ENCODE measurements at regions not wholly inside any gene's neighbourhood (a gene's known extent, or its start where the extent isn't known, plus 50 kb on each side); places are given as distances from the start of the nearest gene placed in this dataset.
"Not testable (repeated sequence)": the region's sequence is repeated elsewhere in the genome, so short reads cannot be mapped to it uniquely, and the experiment has no call there.

- Histone ChIP-seq H3K27me3 (ENCODE audit: control insufficient read depth, insufficient read depth, low read length, poor library complexity, severe bottlenecking) (no peaks in the 10 kb centered on the region), H3K9me3 (ENCODE audit: control insufficient read depth, low read length) (no peaks in the 10 kb centered on the region), H3K4me3 (ENCODE audit: insufficient read depth, low read depth, low read length) (no peak overlapping the region), H3K4me1 (ENCODE audit: control insufficient read depth, insufficient read depth, low read length) (no peaks in the 10 kb centered on the region), H3K36me3 (ENCODE audit: control insufficient read depth, insufficient read depth, low read length) (no peaks in the 10 kb centered on the region), H3K27ac (ENCODE audit: insufficient read depth, low read depth, low read length, poor library complexity, severe bottlenecking) (no peak overlapping the region)
- 94 to 100% methylated on average over 1 of the region's 1 CpG for WGBS, 2 experiments
Measured at GRCh38 chr6:133802861-133803260, 86.1 kb upstream of the TCF21 start.

GRCh38 chr6:133804265-133804664, 84.6 kb upstream of the TCF21 start:
- no peak overlapping the region for H3K4me3 ChIP-seq (ENCODE audit: insufficient read depth, low read depth, low read length)
- H3K27ac ChIP-seq (ENCODE audit: insufficient read depth, low read depth, low read length, poor library complexity, severe bottlenecking), result no peak overlapping the region
- H3K9me3 ChIP-seq (ENCODE audit: control insufficient read depth, low read length), result no peaks in the 10 kb centered on the region
- H3K36me3 ChIP-seq (ENCODE audit: control insufficient read depth, insufficient read depth, low read length), result no peaks in the 10 kb centered on the region
- H3K27me3 ChIP-seq (ENCODE audit: control insufficient read depth, insufficient read depth, low read length, poor library complexity, severe bottlenecking), result no peaks in the 10 kb centered on the region
- H3K4me1 ChIP-seq (ENCODE audit: control insufficient read depth, insufficient read depth, low read length), result no peaks in the 10 kb centered on the region
- WGBS, 2 experiments, result 90% methylated on average over 1 of the region's 1 CpG; no CpG with 5 or more reads in 1 of the 2 experiments

GRCh38 chr6:133805876-133806275, 83.0 kb upstream of the TCF21 start:
- no peaks in the 10 kb centered on the region for H3K27me3 ChIP-seq (ENCODE audit: control insufficient read depth, insufficient read depth, low read length, poor library complexity, severe bottlenecking)

DNA sequence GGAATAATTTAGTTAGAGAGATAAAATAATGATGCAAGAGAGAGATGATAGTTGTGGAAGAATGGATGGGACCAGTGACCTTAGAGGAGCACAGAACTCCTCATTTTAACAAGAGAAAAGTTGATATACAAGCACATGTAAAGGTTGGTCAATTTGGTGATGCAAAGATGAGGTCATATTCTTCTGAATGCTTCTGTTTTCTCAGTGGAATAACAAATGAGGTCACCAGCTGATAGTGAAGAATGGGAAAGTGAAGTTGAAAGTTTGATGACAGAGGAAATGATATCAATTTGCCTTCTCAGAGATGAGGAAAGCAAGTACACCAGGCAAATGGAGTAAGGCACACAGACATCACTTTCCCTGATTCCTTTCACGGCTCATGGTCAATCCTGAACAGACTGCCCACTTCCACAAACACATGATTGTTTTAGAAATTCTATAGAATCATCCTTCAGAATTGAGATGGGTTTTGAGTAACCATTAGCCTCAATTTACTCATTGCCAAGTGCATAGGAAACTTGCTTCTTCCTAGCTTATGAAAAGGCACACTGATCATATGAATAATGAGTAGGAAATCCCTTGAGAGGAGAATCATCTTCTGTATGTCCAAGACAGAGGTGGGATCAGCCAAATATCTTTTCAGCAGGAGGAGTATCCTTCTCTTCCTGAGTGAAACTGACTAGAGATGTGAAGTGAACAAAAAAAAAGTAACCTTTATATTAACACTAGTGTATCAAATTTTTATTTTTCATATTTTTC, 82.4 kb upstream of the TCF21 start:
- 89 to 100% methylated on average over 1 of the region's 1 CpG for WGBS, 2 experiments
- Histone ChIP-seq H3K27me3 (ENCODE audit: control insufficient read depth, insufficient read depth, low read length, poor library complexity, severe bottlenecking) (no peaks in the 10 kb centered on the region), H3K4me3 (ENCODE audit: insufficient read depth, low read depth, low read length) (no peak overlapping the region), H3K9me3 (ENCODE audit: control insufficient read depth, low read length) (no peaks in the 10 kb centered on the region), H3K36me3 (ENCODE audit: control insufficient read depth, insufficient read depth, low read length) (no peaks in the 10 kb centered on the region), H3K4me1 (ENCODE audit: control insufficient read depth, insufficient read depth, low read length) (no peaks in the 10 kb centered on the region), H3K27ac (ENCODE audit: insufficient read depth, low read depth, low read length, poor library complexity, severe bottlenecking) (no peak overlapping the region)

More at GRCh38 chr6:133805876-133806275, 83.0 kb upstream of the TCF21 start:
- Histone ChIP-seq H3K36me3 (ENCODE audit: control insufficient read depth, insufficient read depth, low read length) (no peaks in the 10 kb centered on the region), H3K4me1 (ENCODE audit: control insufficient read depth, insufficient read depth, low read length) (no peaks in the 10 kb centered on the region), H3K4me3 (ENCODE audit: insufficient read depth, low read depth, low read length) (no peak overlapping the region), H3K9me3 (ENCODE audit: control insufficient read depth, low read length) (no peaks in the 10 kb centered on the region), H3K27ac (ENCODE audit: insufficient read depth, low read depth, low read length, poor library complexity, severe bottlenecking) (no peak overlapping the region)
- WGBS, 2 experiments, result 91 to 92% methylated on average over 2 of the region's 2 CpGs

DNA sequence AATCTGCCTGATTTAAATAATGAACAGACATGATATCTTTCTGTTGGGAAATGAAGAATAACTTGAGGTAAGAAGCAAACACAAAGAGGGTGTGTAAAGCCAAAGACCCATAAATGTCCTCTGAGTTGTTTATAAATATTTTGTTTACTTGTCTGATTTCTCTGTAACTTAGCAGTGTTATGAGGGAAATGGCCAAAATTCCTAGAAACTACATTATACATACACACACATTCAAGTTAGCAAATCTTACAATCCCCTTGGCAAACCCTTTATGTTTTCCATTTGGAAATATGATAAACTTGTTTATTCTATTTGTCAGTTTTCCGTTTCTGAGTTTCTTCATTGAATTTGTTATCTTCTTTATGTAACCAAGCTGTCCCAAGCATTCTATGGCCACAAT, 81.4 kb upstream of the TCF21 start:
- Histone ChIP-seq H3K4me3 (ENCODE audit: insufficient read depth, low read depth, low read length) (no peak overlapping the region), H3K27me3 (ENCODE audit: control insufficient read depth, insufficient read depth, low read length, poor library complexity, severe bottlenecking) (no peaks in the 10 kb centered on the region), H3K36me3 (ENCODE audit: control insufficient read depth, insufficient read depth, low read length) (no peaks in the 10 kb centered on the region), H3K27ac (ENCODE audit: insufficient read depth, low read depth, low read length, poor library complexity, severe bottlenecking) (no peak overlapping the region), H3K4me1 (ENCODE audit: control insufficient read depth, insufficient read depth, low read length) (no peaks in the 10 kb centered on the region), H3K9me3 (ENCODE audit: control insufficient read depth, low read length) (no peaks in the 10 kb centered on the region)
- 100% methylated on average over 1 of the region's 1 CpG; no CpG with 5 or more reads in 1 of the 2 experiments for WGBS, 2 experiments

GRCh38 chr6:133809406-133809805, 79.5 kb upstream of the TCF21 start:
- WGBS, 2 experiments, result no CpG with 5 or more reads among the region's 1 CpG
- Histone ChIP-seq H3K27ac (ENCODE audit: insufficient read depth, low read depth, low read length, poor library complexity, severe bottlenecking) (no peak overlapping the region), H3K36me3 (ENCODE audit: control insufficient read depth, insufficient read depth, low read length) (no peaks in the 10 kb centered on the region), H3K27me3 (ENCODE audit: control insufficient read depth, insufficient read depth, low read length, poor library complexity, severe bottlenecking) (no peaks in the 10 kb centered on the region), H3K9me3 (ENCODE audit: control insufficient read depth, low read length) (no peaks in the 10 kb centered on the region), H3K4me3 (ENCODE audit: insufficient read depth, low read depth, low read length) (no peak overlapping the region), H3K4me1 (ENCODE audit: control insufficient read depth, insufficient read depth, low read length) (no peaks in the 10 kb centered on the region)

GRCh38 chr6:133811557-133811956, 77.4 kb upstream of the TCF21 start:
- WGBS, 2 experiments, result 95 to 97% methylated on average over 3 of the region's 3 CpGs

GRCh38 chr6:133812446-133812845, 76.5 kb upstream of the TCF21 start:
- H3K27ac ChIP-seq (ENCODE audit: insufficient read depth, low read depth, low read length, poor library complexity, severe bottlenecking); H3K27me3 ChIP-seq (ENCODE audit: control insufficient read depth, insufficient read depth, low read length, poor library complexity, severe bottlenecking); H3K36me3 ChIP-seq (ENCODE audit: control insufficient read depth, insufficient read depth, low read length); H3K4me1 ChIP-seq (ENCODE audit: control insufficient read depth, insufficient read depth, low read length); H3K9me3 ChIP-seq (ENCODE audit: control insufficient read depth, low read length); H3K4me3 ChIP-seq (ENCODE audit: insufficient read depth, low read depth, low read length): not testable (repeated sequence)
- WGBS, 2 experiments, result 93 to 100% methylated on average over 2 of the region's 2 CpGs

More at GRCh38 chr6:133811557-133811956, 77.4 kb upstream of the TCF21 start:
- no peaks in the 10 kb centered on the region for H3K4me1 ChIP-seq (ENCODE audit: control insufficient read depth, insufficient read depth, low read length)
- H3K36me3 ChIP-seq (ENCODE audit: control insufficient read depth, insufficient read depth, low read length), result no peaks in the 10 kb centered on the region
- H3K27me3 ChIP-seq (ENCODE audit: control insufficient read depth, insufficient read depth, low read length, poor library complexity, severe bottlenecking), result no peaks in the 10 kb centered on the region
- no peak overlapping the region for H3K4me3 ChIP-seq (ENCODE audit: insufficient read depth, low read depth, low read length)
- no peak overlapping the region for H3K27ac ChIP-seq (ENCODE audit: insufficient read depth, low read depth, low read length, poor library complexity, severe bottlenecking)
- H3K9me3 ChIP-seq (ENCODE audit: control insufficient read depth, low read length), result no peaks in the 10 kb centered on the region

DNA sequence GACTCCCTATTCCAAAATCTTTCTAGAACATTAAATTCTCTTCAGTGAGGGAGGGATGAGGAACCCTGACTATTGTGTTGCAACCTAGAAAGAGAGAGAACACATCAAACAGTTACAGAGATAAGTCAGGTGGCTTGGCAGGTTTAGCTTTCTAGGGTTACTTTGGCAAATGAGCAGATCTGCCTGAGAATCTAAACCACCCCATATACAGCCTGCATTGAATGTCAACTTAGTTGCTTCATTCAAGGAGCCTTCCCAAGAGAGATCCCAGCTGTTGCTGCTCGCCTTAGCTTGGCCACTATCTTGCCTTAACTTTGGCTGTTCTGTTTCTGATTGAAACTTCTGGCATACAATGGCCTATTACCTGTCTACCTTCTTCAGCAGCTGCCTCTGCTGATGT, 74.7 kb upstream of the TCF21 start:
- no peak overlapping the region for H3K27ac ChIP-seq (ENCODE audit: insufficient read depth, low read depth, low read length, poor library complexity, severe bottlenecking)
- H3K9me3 ChIP-seq (ENCODE audit: control insufficient read depth, low read length), result no peaks in the 10 kb centered on the region
- no peak overlapping the region for H3K4me3 ChIP-seq (ENCODE audit: insufficient read depth, low read depth, low read length)
- no peaks in the 10 kb centered on the region for H3K4me1 ChIP-seq (ENCODE audit: control insufficient read depth, insufficient read depth, low read length)
- no peaks in the 10 kb centered on the region for H3K36me3 ChIP-seq (ENCODE audit: control insufficient read depth, insufficient read depth, low read length)
- H3K27me3 ChIP-seq (ENCODE audit: control insufficient read depth, insufficient read depth, low read length, poor library complexity, severe bottlenecking), result no peaks in the 10 kb centered on the region
- WGBS, 2 experiments, result 85 to 87% methylated on average over 1 of the region's 1 CpG

DNA sequence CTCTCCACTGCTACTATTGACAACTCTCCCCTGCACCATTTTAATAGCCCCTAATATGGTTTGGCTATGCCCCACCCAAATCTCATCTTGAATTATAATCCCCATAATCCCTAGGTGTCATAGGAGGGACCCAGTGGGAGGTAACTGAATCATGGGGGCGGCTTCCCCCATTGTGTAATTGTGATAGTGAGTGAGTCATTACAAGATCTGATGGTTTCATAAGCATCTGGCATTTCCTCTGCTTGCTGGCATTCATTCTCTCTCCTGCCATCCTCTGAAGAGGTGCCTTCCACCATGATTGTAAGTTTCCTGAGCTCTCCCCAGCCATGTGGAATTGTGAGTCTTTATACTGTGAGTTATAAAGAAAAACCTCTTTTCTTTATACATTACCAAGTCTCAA, 74.1 kb upstream of the TCF21 start:
- H3K4me3 ChIP-seq (ENCODE audit: insufficient read depth, low read depth, low read length), result no peak overlapping the region
- 63 to 71% methylated on average over 1 of the region's 1 CpG for WGBS, 2 experiments
- H3K36me3 ChIP-seq (ENCODE audit: control insufficient read depth, insufficient read depth, low read length), result no peaks in the 10 kb centered on the region
- no peaks in the 10 kb centered on the region for H3K4me1 ChIP-seq (ENCODE audit: control insufficient read depth, insufficient read depth, low read length)
- no peaks in the 10 kb centered on the region for H3K9me3 ChIP-seq (ENCODE audit: control insufficient read depth, low read length)
- no peaks in the 10 kb centered on the region for H3K27me3 ChIP-seq (ENCODE audit: control insufficient read depth, insufficient read depth, low read length, poor library complexity, severe bottlenecking)
- H3K27ac ChIP-seq (ENCODE audit: insufficient read depth, low read depth, low read length, poor library complexity, severe bottlenecking), result no peak overlapping the region
